HepG2 (cell line): ENCODE measurements at regions not wholly inside any gene's neighbourhood (a gene's known extent, or its start where the extent isn't known, plus 50 kb on each side); places are given as distances from the start of the nearest gene placed in this dataset.
A peak's percentile ranks its signal among the peaks of the same experiment; 100 is the strongest.

Experiments used
- ATAC-seq: fragments of 200-7000 bp; cut with Tn5 transposase; 3 replicates; pipeline ENCODE4 v1.9.1; 2020; ENCODE audit warnings: mild to moderate bottlenecking, moderate library complexity
- BruUV-seq: library from RNA; stranded (reverse); fragments of 400-500 nt; replicated peaks from 2 replicates; lab custom pipeline; 2021; lab: Mats Ljungman, UMichigan
- CTCF ChIA-PET: fragments of 300-600 bp; formaldehyde crosslinking; extraction: SDS; loops from one replicate; lab custom pipeline; 2021; ENCODE audit warnings: low total read pairs, inconsistent platforms, low intra/inter-chr PET ratio; lab: Yijun Ruan, JAX
- POLR2A ChIA-PET: fragments of 350-600 bp; sonication (Branson Sonifier 250); formaldehyde crosslinking; loops from one replicate; lab custom pipeline; 2020; ENCODE audit warnings: antibody characterized with exemption, inconsistent platforms; lab: Yijun Ruan, JAX
- DNase-seq: peaks from one replicate; pipeline ENCODE4 v3.0.0-alpha.2; 2015; ENCODE audit warnings: low spot score
- FAIRE-seq: peaks from 3 replicates; lab custom pipeline; 2011; peaks lifted over from hg19 to GRCh38; lab: Jason Lieb, UNC
- H2AFZ ChIP-seq: one replicate; pipeline ENCODE4 v1.6.1; 2011; ENCODE audit warnings: low read length, inconsistent platforms
- H3K27ac ChIP-seq: fragments of 300-600 bp; 3 replicates; pipeline ENCODE4 v1.8.0; 2011; ENCODE audit warnings: mixed run types, mild to moderate bottlenecking, mixed read lengths, low read length, inconsistent platforms; ENCODE audit not compliant: insufficient read depth; ENCODE audit errors: extremely low read length
- H3K27me3 ChIP-seq, 2 experiments: fragments of 200-600 bp in 1 of 2; 2 replicates in 1 of 2; 3 replicates in 1 of 2; pipeline versions ENCODE4 v1.6.0 to v1.8.0; 2011; ENCODE audit warnings: low read length in 2 of 2, mild to moderate bottlenecking in 2 of 2, moderate library complexity in 2 of 2, inconsistent platforms in 1 of 2; ENCODE audit not compliant: insufficient read depth in 2 of 2, control insufficient read depth in 1 of 2
- H3K36me3 ChIP-seq, 2 experiments: fragments of 200-600 bp in 1 of 2; replicated peaks in 1 of 2; 2 replicates in 1 of 2; 3 replicates in 1 of 2; pipeline versions ENCODE4 v1.5.1 to v1.8.0; 2011; ENCODE audit warnings: low read length in 2 of 2, inconsistent platforms in 1 of 2; ENCODE audit not compliant: insufficient read depth in 2 of 2, control insufficient read depth in 1 of 2
- H3K4me1 ChIP-seq: 2 replicates; pipeline ENCODE4 v1.5.1; 2012; ENCODE audit warnings: low read length, inconsistent platforms; ENCODE audit not compliant: insufficient read depth
- H3K4me2 ChIP-seq: 2 replicates; pipeline ENCODE4 v1.6.0; 2011; ENCODE audit warnings: low read depth, low read length, inconsistent platforms
- H3K4me3 ChIP-seq, 3 experiments: fragments of 200-600 bp in 1 of 3; sonication (generic), shearing (Covaris generic) in 1 of 3; replicated peaks in 1 of 3; 2 replicates each; pipeline ENCODE4 v1.5.1; 2011 to 2016; ENCODE audit warnings: low read length in 3 of 3, inconsistent platforms in 2 of 3, low read depth in 2 of 3, mild to moderate bottlenecking in 2 of 3, control low read depth in 1 of 3, mixed read lengths in 1 of 3; ENCODE audit not compliant: insufficient read depth in 1 of 3
- H3K79me2 ChIP-seq: one replicate; pipeline ENCODE4 v1.6.1; 2011; ENCODE audit warnings: low read length, inconsistent platforms; ENCODE audit not compliant: insufficient read depth
- H3K9ac ChIP-seq: 2 replicates; pipeline ENCODE4 v1.6.0; 2011; ENCODE audit warnings: mild to moderate bottlenecking, low read depth, low read length, inconsistent platforms; ENCODE audit not compliant: insufficient read depth
- H3K9me3 ChIP-seq: 2 replicates; pipeline ENCODE4 v1.5.1; 2012; ENCODE audit warnings: mild to moderate bottlenecking, low read length
- H4K20me1 ChIP-seq: 2 replicates; pipeline ENCODE4 v1.6.0; 2011; ENCODE audit warnings: inconsistent platforms, mild to moderate bottlenecking, low read length, moderate library complexity; ENCODE audit not compliant: insufficient read depth
- CBX5 ChIP-seq: sonication (generic); formaldehyde crosslinking; IDR thresholded peaks from 2 replicates; pipeline ENCODE4 v1.4.0; 2020; ENCODE audit warnings: missing genetic modification reagents, borderline replicate concordance
- CREBL2 ChIP-seq: sonication (generic); formaldehyde crosslinking; IDR thresholded peaks from 2 replicates; pipeline ENCODE4 v1.8.1; 2023; ENCODE audit warnings: missing genetic modification reagents, mild to moderate bottlenecking, borderline replicate concordance
- HOXA9 ChIP-seq: sonication (generic); formaldehyde crosslinking; IDR thresholded peaks from 2 replicates; pipeline ENCODE4 v1.8.1; 2022; ENCODE audit warnings: missing genetic modification reagents, mild to moderate bottlenecking, moderate library complexity, borderline replicate concordance
- JDP2 ChIP-seq: sonication (generic); formaldehyde crosslinking; IDR thresholded peaks from 2 replicates; pipeline ENCODE4 v1.8.1; 2022; ENCODE audit warnings: missing genetic modification reagents, borderline replicate concordance
- KDM1A ChIP-seq: IDR thresholded peaks from 2 replicates; pipeline ENCODE4 v1.6.1; 2016; ENCODE audit warnings: missing compliant biosample characterization
- NR1H2 ChIP-seq: sonication (generic); formaldehyde crosslinking; IDR thresholded peaks from 2 replicates; pipeline ENCODE4 v1.8.1; 2022; ENCODE audit warnings: low read depth, missing genetic modification reagents, borderline replicate concordance
- PAXIP1 ChIP-seq: sonication (generic); formaldehyde crosslinking; conservative IDR thresholded peaks from 2 replicates; pipeline ENCODE4 v1.4.0; 2020; ENCODE audit warnings: mild to moderate bottlenecking, missing genetic modification reagents, moderate library complexity
- PPARG ChIP-seq: conservative IDR thresholded peaks from 2 replicates; pipeline ENCODE4 v1.6.1; 2016; ENCODE audit warnings: missing biosample characterization, missing genetic modification reagents
- RFX3 ChIP-seq: IDR thresholded peaks from 2 replicates; pipeline ENCODE4 v1.6.1; 2016; ENCODE audit warnings: missing biosample characterization, missing genetic modification reagents
- TBX2 ChIP-seq: sonication (generic); formaldehyde crosslinking; IDR thresholded peaks from 2 replicates; pipeline ENCODE4 v1.5.0; 2020; ENCODE audit warnings: missing genetic modification reagents, mild to moderate bottlenecking, borderline replicate concordance
- ZFP37 ChIP-seq: sonication (generic); formaldehyde crosslinking; IDR thresholded peaks from 2 replicates; pipeline ENCODE4 v1.4.0; 2020; ENCODE audit warnings: missing genetic modification reagents, borderline replicate concordance
- ZNF10 ChIP-seq: sonication (generic); formaldehyde crosslinking; IDR thresholded peaks from 2 replicates; pipeline ENCODE4 v1.4.0; 2020; ENCODE audit warnings: mild to moderate bottlenecking, low read depth, missing genetic modification reagents, borderline replicate concordance
- ZNF121 ChIP-seq: sonication (generic); formaldehyde crosslinking; IDR thresholded peaks from 2 replicates; pipeline ENCODE4 v1.5.0; 2020; ENCODE audit warnings: mild to moderate bottlenecking, missing genetic modification reagents
- ZNF460 ChIP-seq: sonication (generic); formaldehyde crosslinking; IDR thresholded peaks from 2 replicates; pipeline ENCODE4 v1.5.1; 2020; ENCODE audit warnings: missing genetic modification reagents, mild to moderate bottlenecking, borderline replicate concordance
- whole genome bisulfite sequencing: methylation state at CpG from one replicate; pipeline ENCODE4 v1.1.6; 2017; ENCODE audit warnings: low lambda C conversion rate; 5-methylcytosine and 5-hydroxymethylcytosine counted together
- in situ Hi-C: cut with HindIII; loops from 2 replicates; pipeline ENCODE4 v1.10.0; 2017; ENCODE audit warnings: low pct_unique_long_range_greater_than_20kb; ENCODE audit not compliant: extremely low pct_ligation_motif_present
- intact Hi-C: fragments of 100-400 bp; cut with micrococcal nuclease; formaldehyde crosslinking; loops from one replicate; pipeline ENCODE4 v1.10.0; 2022; ENCODE audit not compliant: unreplicated experiment
- TF ChIP-seq, protein P1 (sequence below): sonication (generic); formaldehyde crosslinking; IDR thresholded peaks from 2 replicates; pipeline ENCODE4 v1.4.0; 2020; ENCODE audit warnings: missing genetic modification reagents, borderline replicate concordance

DNA sequence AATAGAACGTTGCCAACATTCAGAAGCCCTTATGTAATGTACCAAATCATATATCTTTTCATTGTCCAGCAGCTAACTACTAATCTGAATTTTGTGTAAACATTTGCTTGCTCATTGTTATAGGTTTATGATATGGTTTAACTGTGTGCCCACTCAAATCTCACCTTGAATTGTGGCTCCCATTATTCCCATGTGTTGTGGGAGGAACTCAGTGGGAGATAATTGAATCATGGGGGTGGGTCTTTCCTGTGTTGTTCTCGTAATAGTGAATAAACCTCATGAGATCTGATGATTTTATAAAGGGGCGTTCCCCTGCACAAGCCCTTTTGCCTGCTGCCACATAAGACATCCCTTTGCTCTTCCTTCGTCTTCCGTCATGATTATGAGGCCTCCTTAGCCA, 91.9 kb upstream of the CLVS2 start:
- Histone ChIP-seq H3K27ac (no peak overlapping the region), H3K4me3 (no peak overlapping the region), H4K20me1 (no peaks in the 10 kb centered on the region), H3K4me1 (no peaks in the 10 kb centered on the region), H3K36me3 (no peaks in the 10 kb centered on the region), H2AFZ (no peak overlapping the region), H3K9me3 (0 out of 2 replicates have a peak, but pooled peaks cover 8% of the 10 kb centered on the region), H3K79me2 (no peaks in the 10 kb centered on the region), H3K27me3 (no peaks in the 10 kb centered on the region), H3K4me2 (no peak overlapping the region), H3K9ac (no peak overlapping the region)
- intact Hi-C loops (no loop called here), in situ Hi-C loops (no loop called here)
- ChIA-PET CTCF (no interaction called here), POLR2A (no interaction called here)
- DNase-seq: no peak
- FAIRE-seq: peak; percentile 18
- BruUV-seq: no TSS peak
- WGBS: 34% methylated on average over 5 of the region's 5 CpGs
- no peak for ATAC-seq
- no peak for TF ChIP-seq RFX3
- TF ChIP-seq JDP2 (CRISPR knock-in tag): no peak
- no peak for TF ChIP-seq ZNF121
- TF ChIP-seq HOXA9 (CRISPR knock-in tag): no peak
- no peak for TF ChIP-seq NR1H2 (CRISPR knock-in tag)
- no peak for TF ChIP-seq ZNF10
- TF ChIP-seq ZNF460 (CRISPR knock-in tag): no peak
- TF ChIP-seq PAXIP1: no peak
- TF ChIP-seq CBX5 (CRISPR knock-in tag): no peak
- no peak for TF ChIP-seq TBX2 (CRISPR knock-in tag)
- no peak for TF ChIP-seq ZFP37 (CRISPR knock-in tag)
- TF ChIP-seq KDM1A: no peak
- TF ChIP-seq CREBL2 (CRISPR knock-in tag): no peak
- TF ChIP-seq PPARG: no peak
- TF ChIP-seq, protein P1, sequence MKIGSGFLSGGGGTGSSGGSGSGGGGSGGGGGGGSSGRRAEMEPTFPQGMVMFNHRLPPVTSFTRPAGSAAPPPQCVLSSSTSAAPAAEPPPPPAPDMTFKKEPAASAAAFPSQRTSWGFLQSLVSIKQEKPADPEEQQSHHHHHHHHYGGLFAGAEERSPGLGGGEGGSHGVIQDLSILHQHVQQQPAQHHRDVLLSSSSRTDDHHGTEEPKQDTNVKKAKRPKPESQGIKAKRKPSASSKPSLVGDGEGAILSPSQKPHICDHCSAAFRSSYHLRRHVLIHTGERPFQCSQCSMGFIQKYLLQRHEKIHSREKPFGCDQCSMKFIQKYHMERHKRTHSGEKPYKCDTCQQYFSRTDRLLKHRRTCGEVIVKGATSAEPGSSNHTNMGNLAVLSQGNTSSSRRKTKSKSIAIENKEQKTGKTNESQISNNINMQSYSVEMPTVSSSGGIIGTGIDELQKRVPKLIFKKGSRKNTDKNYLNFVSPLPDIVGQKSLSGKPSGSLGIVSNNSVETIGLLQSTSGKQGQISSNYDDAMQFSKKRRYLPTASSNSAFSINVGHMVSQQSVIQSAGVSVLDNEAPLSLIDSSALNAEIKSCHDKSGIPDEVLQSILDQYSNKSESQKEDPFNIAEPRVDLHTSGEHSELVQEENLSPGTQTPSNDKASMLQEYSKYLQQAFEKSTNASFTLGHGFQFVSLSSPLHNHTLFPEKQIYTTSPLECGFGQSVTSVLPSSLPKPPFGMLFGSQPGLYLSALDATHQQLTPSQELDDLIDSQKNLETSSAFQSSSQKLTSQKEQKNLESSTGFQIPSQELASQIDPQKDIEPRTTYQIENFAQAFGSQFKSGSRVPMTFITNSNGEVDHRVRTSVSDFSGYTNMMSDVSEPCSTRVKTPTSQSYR (CRISPR knock-in tag): no peak
